ENCODE measurements at regions not wholly inside any gene's neighbourhood (a gene's known extent, or its start where the extent isn't known, plus 50 kb on each side); places are given as distances from the start of the nearest gene placed in this dataset.

- no peak for DNase-seq (ENCODE audit: low read depth, low spot score)
These were observed 151.6 kb upstream of the PRSS58 start for GRCh38 chr7:142409471-142409870.

- DNase-seq (ENCODE audit: low read depth, low spot score): no peak
These were observed 150.9 kb upstream of the PRSS58 start for GRCh38 chr7:142408794-142409193.

GRCh38 chr7:142407939-142408570 is 150.2 kb upstream of the PRSS58 start:
- DNase-seq (ENCODE audit: low read depth, low spot score): no peak

- DNase-seq (ENCODE audit: low read depth, low spot score): no peak
These were observed 147.4 kb upstream of the PRSS58 start for GRCh38 chr7:142405122-142405765.

- no peak for DNase-seq (ENCODE audit: low read depth, low spot score)
These were observed 144.1 kb upstream of the PRSS58 start for GRCh38 chr7:142401951-142402350.

GRCh38 chr7:142400042-142400533 is 142.2 kb upstream of the PRSS58 start:
- DNase-seq (ENCODE audit: low read depth, low spot score): no peak

GRCh38 chr7:142391191-142391992 is 133.5 kb upstream of the PRSS58 start:
- no peak for DNase-seq (ENCODE audit: low read depth, low spot score)

- no peak for DNase-seq (ENCODE audit: low read depth, low spot score)
These were observed 131.7 kb upstream of the PRSS58 start for GRCh38 chr7:142389544-142389943.

GRCh38 chr7:142385491-142386340 is 127.9 kb upstream of the PRSS58 start:
- DNase-seq (ENCODE audit: low read depth, low spot score): no peak

- no peak for DNase-seq (ENCODE audit: low read depth, low spot score)
These were observed 126.7 kb upstream of the PRSS58 start for GRCh38 chr7:142384493-142384922.

GRCh38 chr7:142383841-142384492 is 126.1 kb upstream of the PRSS58 start:
- DNase-seq (ENCODE audit: low read depth, low spot score): no peak

- DNase-seq (ENCODE audit: low read depth, low spot score): no peak
These were observed 124.0 kb upstream of the PRSS58 start for GRCh38 chr7:142381727-142382390.

GRCh38 chr7:142380069-142380468 is 122.2 kb upstream of the PRSS58 start:
- DNase-seq (ENCODE audit: low read depth, low spot score): no peak

GRCh38 chr7:142379201-142379885 is 121.5 kb upstream of the PRSS58 start:
- no peak for DNase-seq (ENCODE audit: low read depth, low spot score)

- no peak for DNase-seq (ENCODE audit: low read depth, low spot score)
These were observed 119.7 kb upstream of the PRSS58 start for GRCh38 chr7:142377567-142377966.

GRCh38 chr7:142376356-142376997 is 118.6 kb upstream of the PRSS58 start:
- DNase-seq (ENCODE audit: low read depth, low spot score): no peak

- peak; percentile 56 for DNase-seq (ENCODE audit: low read depth, low spot score)
These were observed 118.0 kb upstream of the PRSS58 start for GRCh38 chr7:142375710-142376313.

- no peak for DNase-seq (ENCODE audit: low read depth, low spot score)
These were observed 114.9 kb upstream of the PRSS58 start for GRCh38 chr7:142372727-142373126.
